Mammary epithelial cell (primary cell): ENCODE measurements at regions not wholly inside any gene's neighbourhood (a gene's known extent, or its start where the extent isn't known, plus 50 kb on each side); places are given as distances from the start of the nearest gene placed in this dataset.

Experiments
- EZH2 ChIP-seq: IDR thresholded peaks from 2 replicates; pipeline ENCODE4 v1.6.1; 2012; ENCODE audit warnings: low read length, inconsistent platforms, borderline replicate concordance
- TF ChIP-seq, protein P1 (sequence below), 2 donors: IDR thresholded peaks in 1 of 2; conservative IDR thresholded peaks in 1 of 2; 2 replicates each; pipeline ENCODE4 v1.5.1; 2011 to 2012; ENCODE audit warnings: inconsistent platforms in 2 of 2, low read length in 2 of 2, mild to moderate bottlenecking in 2 of 2, control low read depth in 1 of 2, low read depth in 1 of 2; ENCODE audit not compliant: insufficient read depth in 1 of 2; ENCODE audit errors: extremely low read depth in 1 of 2

GRCh38 chr15:55008421-55008820 is 188.3 kb downstream of the RSL24D1 start:
- TF ChIP-seq, protein P1, sequence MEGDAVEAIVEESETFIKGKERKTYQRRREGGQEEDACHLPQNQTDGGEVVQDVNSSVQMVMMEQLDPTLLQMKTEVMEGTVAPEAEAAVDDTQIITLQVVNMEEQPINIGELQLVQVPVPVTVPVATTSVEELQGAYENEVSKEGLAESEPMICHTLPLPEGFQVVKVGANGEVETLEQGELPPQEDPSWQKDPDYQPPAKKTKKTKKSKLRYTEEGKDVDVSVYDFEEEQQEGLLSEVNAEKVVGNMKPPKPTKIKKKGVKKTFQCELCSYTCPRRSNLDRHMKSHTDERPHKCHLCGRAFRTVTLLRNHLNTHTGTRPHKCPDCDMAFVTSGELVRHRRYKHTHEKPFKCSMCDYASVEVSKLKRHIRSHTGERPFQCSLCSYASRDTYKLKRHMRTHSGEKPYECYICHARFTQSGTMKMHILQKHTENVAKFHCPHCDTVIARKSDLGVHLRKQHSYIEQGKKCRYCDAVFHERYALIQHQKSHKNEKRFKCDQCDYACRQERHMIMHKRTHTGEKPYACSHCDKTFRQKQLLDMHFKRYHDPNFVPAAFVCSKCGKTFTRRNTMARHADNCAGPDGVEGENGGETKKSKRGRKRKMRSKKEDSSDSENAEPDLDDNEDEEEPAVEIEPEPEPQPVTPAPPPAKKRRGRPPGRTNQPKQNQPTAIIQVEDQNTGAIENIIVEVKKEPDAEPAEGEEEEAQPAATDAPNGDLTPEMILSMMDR (conservative IDR thresholded peaks at IDR 0.05 in 1 of 2, IDR thresholded peaks at IDR 0.05 in 1 of 2; ENCODE audit: extremely low read depth in 1 of 2, insufficient read depth in 1 of 2, low read depth in 1 of 2, low read length in 2 of 2), result no peak
- no peak for TF ChIP-seq EZH2
